ENCODE measurements at regions not wholly inside any gene's neighbourhood (a gene's known extent, or its start where the extent isn't known, plus 50 kb on each side); places are given as distances from the start of the nearest gene placed in this dataset.
"Not testable (repeated sequence)": the region's sequence is repeated elsewhere in the genome, so short reads cannot be mapped to it uniquely, and the experiment has no call there.

- Histone ChIP-seq H3K4me3 (ENCODE audit: low read depth, low read length) (no peak overlapping the region), H3K27me3 (ENCODE audit: control insufficient read depth, insufficient read depth, low read length) (no peaks in the 10 kb centered on the region), H3K36me3 (ENCODE audit: control insufficient read depth, insufficient read depth, low read length) (no peaks in the 10 kb centered on the region)
- no peak for TF ChIP-seq CTCF (IDR thresholded peaks at IDR 0.05; ENCODE audit: insufficient read depth, low read length, poor library complexity, severe bottlenecking)
- DNase-seq (ENCODE audit: low read depth): peak; percentile 77
These were observed 67.5 kb downstream of the RPL22L1 start for GRCh38 chr3:170802164-170803151.

GRCh38 chr3:170801597-170801996 is 68.4 kb downstream of the RPL22L1 start:
- Histone ChIP-seq H3K36me3 (ENCODE audit: control insufficient read depth, insufficient read depth, low read length) (no peaks in the 10 kb centered on the region), H3K4me3 (ENCODE audit: low read depth, low read length) (no peak overlapping the region), H3K27me3 (ENCODE audit: control insufficient read depth, insufficient read depth, low read length) (no peaks in the 10 kb centered on the region)
- no peak for TF ChIP-seq CTCF (IDR thresholded peaks at IDR 0.05; ENCODE audit: insufficient read depth, low read length, poor library complexity, severe bottlenecking)
- no peak for DNase-seq (ENCODE audit: low read depth)

GRCh38 chr3:170800275-170800674 is 69.7 kb downstream of the RPL22L1 start:
- not testable (repeated sequence) for DNase-seq (ENCODE audit: low read depth); H3K36me3 ChIP-seq (ENCODE audit: control insufficient read depth, insufficient read depth, low read length); H3K27me3 ChIP-seq (ENCODE audit: control insufficient read depth, insufficient read depth, low read length); H3K4me3 ChIP-seq (ENCODE audit: low read depth, low read length)

- Histone ChIP-seq H3K27me3 (ENCODE audit: control insufficient read depth, insufficient read depth, low read length) (no peaks in the 10 kb centered on the region), H3K36me3 (ENCODE audit: control insufficient read depth, insufficient read depth, low read length) (no peaks in the 10 kb centered on the region), H3K4me3 (ENCODE audit: low read depth, low read length) (no peak overlapping the region)
- no peak for TF ChIP-seq CTCF (IDR thresholded peaks at IDR 0.05; ENCODE audit: insufficient read depth, low read length, poor library complexity, severe bottlenecking)
- no peak for DNase-seq (ENCODE audit: low read depth)
These were observed 71.0 kb downstream of the RPL22L1 start for GRCh38 chr3:170799009-170799408.

- no peak for TF ChIP-seq CTCF (IDR thresholded peaks at IDR 0.05; ENCODE audit: insufficient read depth, low read length, poor library complexity, severe bottlenecking)
- DNase-seq (ENCODE audit: low read depth): no peak
- no peak overlapping the region for H3K4me3 ChIP-seq (ENCODE audit: low read depth, low read length)
- no peaks in the 10 kb centered on the region for H3K36me3 ChIP-seq (ENCODE audit: control insufficient read depth, insufficient read depth, low read length)
- H3K27me3 ChIP-seq (ENCODE audit: control insufficient read depth, insufficient read depth, low read length): no peaks in the 10 kb centered on the region
These were observed 72.3 kb downstream of the RPL22L1 start for GRCh38 chr3:170797685-170798084.

GRCh38 chr3:170792471-170792870 is 77.5 kb downstream of the RPL22L1 start:
- Histone ChIP-seq H3K4me3 (ENCODE audit: low read depth, low read length) (no peak overlapping the region), H3K27me3 (ENCODE audit: control insufficient read depth, insufficient read depth, low read length) (no peaks in the 10 kb centered on the region), H3K36me3 (ENCODE audit: control insufficient read depth, insufficient read depth, low read length) (no peaks in the 10 kb centered on the region)
- no peak for TF ChIP-seq CTCF (IDR thresholded peaks at IDR 0.05; ENCODE audit: insufficient read depth, low read length, poor library complexity, severe bottlenecking)
- no peak for DNase-seq (ENCODE audit: low read depth)
